GM23248 (cell line): ENCODE measurements at regions not wholly inside any gene's neighbourhood (a gene's known extent, or its start where the extent isn't known, plus 50 kb on each side); places are given as distances from the start of the nearest gene placed in this dataset.

Source experiments
- DNase-seq: peaks from one replicate; pipeline ENCODE4 v3.0.0-alpha.2; 2015
- H2AFZ ChIP-seq: fragments of 200-600 bp; sonication (generic); 2 replicates; pipeline ENCODE4 v1.6.1; 2016; ENCODE audit warnings: antibody characterized with exemption
- H3F3A ChIP-seq: fragments of 200-600 bp; sonication (generic); 2 replicates; pipeline ENCODE4 v1.6.1; 2016; ENCODE audit warnings: mild to moderate bottlenecking, antibody characterized with exemption, mixed run types; ENCODE audit not compliant: insufficient read depth
- H3K27ac ChIP-seq: fragments of 200-600 bp; sonication (generic); 2 replicates; pipeline ENCODE4 v1.5.1; 2016; ENCODE audit warnings: mild to moderate bottlenecking
- H3K27me3 ChIP-seq: fragments of 200-600 bp; sonication (generic); replicated peaks from 2 replicates; pipeline ENCODE4 v1.6.1; 2016; ENCODE audit warnings: mild to moderate bottlenecking; ENCODE audit not compliant: insufficient read depth
- H3K36me3 ChIP-seq: fragments of 200-600 bp; sonication (generic); 2 replicates; pipeline ENCODE4 v1.6.1; 2016; ENCODE audit warnings: low read depth, mild to moderate bottlenecking
- H3K4me1 ChIP-seq: fragments of 200-600 bp; sonication (generic); 2 replicates; pipeline ENCODE4 v1.6.1; 2016; ENCODE audit warnings: mild to moderate bottlenecking; ENCODE audit not compliant: insufficient read depth
- H3K4me2 ChIP-seq: fragments of 200-600 bp; sonication (generic); one replicate; pipeline ENCODE4 v1.6.1; 2016; ENCODE audit warnings: mild to moderate bottlenecking; ENCODE audit not compliant: unreplicated experiment
- H3K4me3 ChIP-seq: fragments of 200-600 bp; sonication (generic); 2 replicates; pipeline ENCODE4 v1.5.1; 2016; ENCODE audit warnings: mild to moderate bottlenecking
- H3K79me2 ChIP-seq: fragments of 200-600 bp; sonication (generic); 2 replicates; pipeline ENCODE4 v1.6.1; 2016; ENCODE audit warnings: mild to moderate bottlenecking; ENCODE audit not compliant: insufficient read depth
- H3K9ac ChIP-seq: fragments of 200-600 bp; sonication (generic); 2 replicates; pipeline ENCODE4 v1.6.1; 2016; ENCODE audit warnings: mild to moderate bottlenecking
- H3K9me2 ChIP-seq: fragments of 200-600 bp; sonication (generic); 2 replicates; pipeline ENCODE4 v1.6.1; 2016; ENCODE audit warnings: mixed run types, mild to moderate bottlenecking, moderate library complexity; ENCODE audit not compliant: insufficient read depth
- H3K9me3 ChIP-seq: fragments of 200-600 bp; sonication (generic); one replicate; pipeline ENCODE4 v1.6.1; 2017; ENCODE audit warnings: low read depth
- H4K20me1 ChIP-seq: fragments of 200-600 bp; sonication (generic); 2 replicates; pipeline ENCODE4 v1.6.0; 2016; ENCODE audit not compliant: insufficient read depth
- EZH2 ChIP-seq: fragments of 200-600 bp; sonication (generic); IDR thresholded peaks from 2 replicates; pipeline ENCODE4 v1.6.1; 2018; ENCODE audit warnings: antibody characterized with exemption, mild to moderate bottlenecking; ENCODE audit not compliant: insufficient read depth, poor library complexity, severe bottlenecking
- EZH2phosphoT487 ChIP-seq: fragments of 200-600 bp; sonication (generic); IDR thresholded peaks from 2 replicates; pipeline ENCODE4 v1.6.1; 2018; ENCODE audit warnings: antibody characterized with exemption, moderate library complexity, mild to moderate bottlenecking, low read depth; ENCODE audit not compliant: insufficient read depth
- WGBS, 2 experiments: methylation state at CpG; one replicate each; pipeline ENCODE4 v1.1.6; 2015 to 2017; ENCODE audit warnings: low lambda C conversion rate in 2 of 2, low coverage in 1 of 2; ENCODE audit errors: missing lambda C conversion rate in 2 of 2; 5-methylcytosine and 5-hydroxymethylcytosine counted together
- in situ Hi-C: fragments of 300-500 bp; cut with MboI; formaldehyde crosslinking; loops from 2 replicates; pipeline ENCODE4 v1.15.0; 2020

DNA sequence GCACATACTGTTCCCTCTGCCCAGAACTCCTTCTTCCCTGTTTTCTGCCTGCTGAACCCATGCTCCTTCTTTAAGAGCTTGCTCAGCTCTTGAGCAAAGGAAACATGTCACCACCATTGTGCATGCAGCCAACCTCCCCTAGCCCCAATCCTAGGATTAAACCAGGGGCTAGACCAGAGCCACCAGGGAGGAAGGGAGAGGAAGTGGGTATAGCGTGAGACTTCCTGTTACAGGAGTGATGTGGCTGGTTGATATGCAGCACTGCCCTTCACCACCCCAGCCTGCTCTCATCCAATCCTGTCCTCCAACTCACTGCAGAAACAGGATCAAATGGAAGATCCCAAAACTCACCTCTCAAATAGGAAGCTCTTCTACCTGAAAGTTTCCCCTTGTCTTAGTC lies 67.1 kb upstream of the CDH5 start:
- Histone ChIP-seq H3K27me3 (peaks cover 75% of the 10 kb centered on the region), H3K4me2 (no peak overlapping the region), H3F3A (no peaks in the 10 kb centered on the region), H3K9me3 (no peaks in the 10 kb centered on the region), H3K79me2 (no peaks in the 10 kb centered on the region), H3K9me2 (no peaks in the 10 kb centered on the region), H3K9ac (no peak overlapping the region), H3K4me1 (no peaks in the 10 kb centered on the region), H4K20me1 (no peaks in the 10 kb centered on the region), H3K36me3 (no peaks in the 10 kb centered on the region), H3K27ac (no peak overlapping the region), H2AFZ (no peak overlapping the region), H3K4me3 (no peak overlapping the region)
- in situ Hi-C loops: no loop called here
- WGBS, 2 experiments: 80 to 83% methylated on average over 1 of the region's 1 CpG
- TF ChIP-seq EZH2 (no peak), EZH2phosphoT487 (no peak)
- DNase-seq: no peak

DNA sequence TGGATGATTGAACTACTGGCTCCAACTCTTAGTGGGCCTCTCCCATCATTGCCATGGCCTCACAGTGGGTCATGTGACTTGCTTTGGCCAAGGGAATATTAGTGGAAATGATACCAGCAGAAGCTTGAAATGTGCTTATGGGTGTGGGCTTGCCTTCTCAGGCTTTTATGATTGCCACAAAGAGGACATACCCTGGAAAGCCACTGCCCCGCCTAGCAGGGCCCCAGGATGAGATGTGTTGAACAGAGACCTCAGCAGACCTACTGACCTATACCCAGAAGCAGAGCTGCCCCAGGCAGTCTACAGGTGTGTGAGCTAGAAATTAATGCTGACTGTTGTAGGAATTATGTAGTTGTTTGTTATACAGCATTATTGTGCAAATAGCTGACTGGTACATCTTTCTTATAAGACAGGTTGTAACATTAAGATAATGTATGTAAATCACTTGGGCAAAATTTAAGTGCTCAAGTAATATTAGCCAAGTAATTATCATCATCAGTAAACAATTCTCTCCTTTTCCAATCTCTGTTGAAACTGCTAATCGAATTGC lies 67.8 kb upstream of the CDH5 start:
- Histone ChIP-seq H3K4me2 (no peak overlapping the region), H3K27me3 (peaks cover 73% of the 10 kb centered on the region), H3K9ac (no peak overlapping the region), H4K20me1 (no peaks in the 10 kb centered on the region), H3K9me3 (no peaks in the 10 kb centered on the region), H2AFZ (no peak overlapping the region), H3K4me1 (no peaks in the 10 kb centered on the region), H3K4me3 (no peak overlapping the region), H3K27ac (no peak overlapping the region), H3F3A (no peaks in the 10 kb centered on the region), H3K79me2 (no peaks in the 10 kb centered on the region), H3K36me3 (no peaks in the 10 kb centered on the region), H3K9me2 (no peaks in the 10 kb centered on the region)
- TF ChIP-seq EZH2phosphoT487: no peak
- TF ChIP-seq EZH2: no peak
- 26 to 51% methylated on average over 2 of the region's 2 CpGs for WGBS, 2 experiments
- DNase-seq: no peak
- in situ Hi-C loops: no loop called here

- Histone ChIP-seq H3K4me1 (no peaks in the 10 kb centered on the region), H4K20me1 (no peaks in the 10 kb centered on the region), H3K4me2 (no peak overlapping the region), H3K79me2 (no peaks in the 10 kb centered on the region), H3F3A (no peaks in the 10 kb centered on the region), H3K27me3 (peaks cover 70% of the 10 kb centered on the region), H3K9ac (no peak overlapping the region), H3K36me3 (no peaks in the 10 kb centered on the region), H2AFZ (no peak overlapping the region), H3K9me3 (no peaks in the 10 kb centered on the region), H3K27ac (no peak overlapping the region), H3K9me2 (no peaks in the 10 kb centered on the region), H3K4me3 (no peak overlapping the region)
- 26 to 40% methylated on average over 2 of the region's 2 CpGs for WGBS, 2 experiments
- no peak for DNase-seq
- in situ Hi-C loops: no loop called here
- TF ChIP-seq EZH2phosphoT487: no peak
- no peak for TF ChIP-seq EZH2
Observed at GRCh38 chr16:66298006-66298405, 68.5 kb upstream of the CDH5 start.

DNA sequence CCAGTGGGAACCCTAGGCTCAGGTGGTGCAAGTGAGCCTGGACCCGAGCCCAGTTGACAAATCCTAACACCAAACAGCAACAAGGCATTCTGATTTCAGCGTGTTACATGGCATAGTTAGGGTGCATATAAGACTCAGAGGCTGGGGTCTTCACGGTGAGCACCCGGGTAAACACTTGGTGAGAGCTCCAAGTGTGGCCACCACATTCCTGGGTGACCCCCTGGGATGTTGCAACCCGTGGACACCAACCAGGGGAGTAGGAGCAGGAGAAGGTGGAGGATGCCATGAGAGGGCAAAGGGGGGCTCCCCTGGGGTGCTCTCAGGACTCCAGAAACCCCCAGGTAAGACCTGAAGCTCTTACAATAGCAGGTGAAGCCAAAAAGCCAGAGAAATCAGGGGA lies 69.9 kb upstream of the CDH5 start:
- Histone ChIP-seq H3K27me3 (peaks cover 72% of the 10 kb centered on the region), H3K4me3 (no peak overlapping the region), H3F3A (no peaks in the 10 kb centered on the region)

More for the DNA sequence above, 69.9 kb upstream of the CDH5 start:
- H3K36me3 ChIP-seq: no peaks in the 10 kb centered on the region
- TF ChIP-seq EZH2: no peak
- TF ChIP-seq EZH2phosphoT487: no peak
- no peaks in the 10 kb centered on the region for H4K20me1 ChIP-seq
- no peak overlapping the region for H3K4me2 ChIP-seq
- H3K27ac ChIP-seq: no peak overlapping the region
- 36 to 39% methylated on average over 5 of the region's 5 CpGs for WGBS, 2 experiments
- H2AFZ ChIP-seq: no peak overlapping the region
- no peaks in the 10 kb centered on the region for H3K9me2 ChIP-seq
- no peaks in the 10 kb centered on the region for H3K4me1 ChIP-seq
- no peaks in the 10 kb centered on the region for H3K79me2 ChIP-seq
- H3K9ac ChIP-seq: no peak overlapping the region
- H3K9me3 ChIP-seq: no peaks in the 10 kb centered on the region
- in situ Hi-C loops: no loop called here
- no peak for DNase-seq
